GM19025 (cell line): ENCODE measurements at regions not wholly inside any gene's neighbourhood (a gene's known extent, or its start where the extent isn't known, plus 50 kb on each side); places are given as distances from the start of the nearest gene placed in this dataset.
A peak's percentile ranks its signal among the peaks of the same experiment; 100 is the strongest.

Experiments used
- ATAC-seq: cut with Tn5 transposase; IDR thresholded peaks from one replicate; pipeline ENCODE4 v1.9.1; 2021; ENCODE audit warnings: mild to moderate bottlenecking, low read depth, moderate library complexity; ENCODE audit not compliant: unreplicated experiment

- no peak for ATAC-seq
These were observed 642.5 kb upstream of the GNPDA2 start for GRCh38 chr4:45368832-45369231.

- no peak for ATAC-seq
These were observed 637.6 kb upstream of the GNPDA2 start for GRCh38 chr4:45363931-45364330.

DNA sequence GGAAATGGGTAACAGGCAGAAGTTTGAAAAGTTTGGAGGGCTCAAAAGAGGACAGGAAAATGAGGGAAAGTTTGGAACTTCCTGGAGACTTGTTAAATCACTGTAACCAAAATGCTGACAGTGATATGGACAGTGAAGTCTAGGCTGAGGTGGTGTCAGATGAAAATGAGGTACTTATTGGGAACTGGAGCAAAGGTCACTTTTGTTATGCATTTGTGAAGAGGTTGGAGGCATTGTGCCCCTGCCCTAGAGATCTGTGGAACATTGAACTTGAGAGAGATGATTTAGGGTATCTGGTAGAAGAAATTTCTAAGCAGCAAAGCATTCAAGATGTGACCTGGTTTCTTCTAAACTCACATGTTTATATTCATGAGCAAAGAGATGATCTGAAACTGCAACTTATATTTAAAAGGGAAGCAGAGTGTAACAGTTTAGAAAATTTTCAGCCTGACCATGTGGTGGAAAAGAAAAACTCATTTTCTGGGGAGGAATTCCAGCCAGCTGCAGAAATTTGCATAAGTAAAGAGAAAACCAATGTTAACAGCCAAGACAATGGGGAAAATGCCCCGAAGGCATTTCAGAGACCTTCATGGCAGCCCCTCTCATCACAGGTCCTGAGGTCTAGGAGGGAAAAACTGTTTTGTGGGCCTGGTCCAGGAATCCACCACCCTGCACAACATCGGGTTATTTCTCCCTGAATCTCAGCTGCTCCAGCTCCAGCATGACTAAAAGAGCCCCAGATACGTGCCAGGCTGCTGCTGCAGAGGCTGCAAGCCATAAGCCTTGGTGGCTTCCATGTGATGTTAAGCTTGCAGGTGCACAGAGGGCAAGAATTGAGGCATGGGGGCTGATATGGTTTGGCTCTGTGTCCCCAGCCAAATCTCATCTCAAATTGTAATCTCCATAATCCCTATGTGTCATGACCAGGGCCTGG is 632.5 kb upstream of the GNPDA2 start:
- no peak for ATAC-seq

DNA sequence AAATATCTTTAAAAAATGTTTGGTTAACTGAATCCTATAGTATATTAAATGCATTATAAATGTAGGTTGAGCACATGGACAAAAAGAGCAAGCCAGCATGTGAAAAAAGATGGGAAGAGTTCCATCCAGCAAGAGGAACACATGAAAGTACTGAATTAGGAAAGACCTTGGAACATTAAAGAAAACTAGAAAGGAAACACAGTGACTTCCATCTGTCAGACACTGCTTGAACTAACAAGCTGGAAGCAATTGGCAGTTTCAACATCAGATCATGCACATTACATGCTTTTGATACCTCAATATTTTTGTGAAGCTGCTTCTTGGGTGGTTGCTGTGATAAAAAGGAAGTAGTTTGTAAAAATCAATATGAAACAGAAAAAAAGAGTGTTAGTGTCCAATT is 626.8 kb upstream of the GNPDA2 start:
- ATAC-seq = no peak

GRCh38 chr4:45350438-45350837 is 624.1 kb upstream of the GNPDA2 start:
- ATAC-seq = peak; percentile 63

DNA sequence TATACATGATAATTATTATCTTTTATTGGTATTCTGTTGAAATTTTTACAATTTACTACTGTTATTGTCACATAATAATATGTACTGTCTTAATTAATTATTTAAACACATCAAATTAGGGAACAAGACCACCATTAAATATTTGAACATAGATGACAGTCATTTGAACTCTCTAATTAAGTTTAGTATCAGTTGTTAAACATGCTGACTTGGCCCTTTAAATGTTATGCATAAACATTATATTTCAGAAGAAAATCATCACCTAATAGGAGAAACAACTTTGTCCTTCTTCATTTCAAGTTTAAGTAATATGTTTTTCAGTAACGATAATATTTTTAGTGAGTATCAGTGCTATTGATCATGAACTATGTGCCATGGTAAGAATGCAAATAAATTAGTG is 623.5 kb upstream of the GNPDA2 start:
- no peak for ATAC-seq

DNA sequence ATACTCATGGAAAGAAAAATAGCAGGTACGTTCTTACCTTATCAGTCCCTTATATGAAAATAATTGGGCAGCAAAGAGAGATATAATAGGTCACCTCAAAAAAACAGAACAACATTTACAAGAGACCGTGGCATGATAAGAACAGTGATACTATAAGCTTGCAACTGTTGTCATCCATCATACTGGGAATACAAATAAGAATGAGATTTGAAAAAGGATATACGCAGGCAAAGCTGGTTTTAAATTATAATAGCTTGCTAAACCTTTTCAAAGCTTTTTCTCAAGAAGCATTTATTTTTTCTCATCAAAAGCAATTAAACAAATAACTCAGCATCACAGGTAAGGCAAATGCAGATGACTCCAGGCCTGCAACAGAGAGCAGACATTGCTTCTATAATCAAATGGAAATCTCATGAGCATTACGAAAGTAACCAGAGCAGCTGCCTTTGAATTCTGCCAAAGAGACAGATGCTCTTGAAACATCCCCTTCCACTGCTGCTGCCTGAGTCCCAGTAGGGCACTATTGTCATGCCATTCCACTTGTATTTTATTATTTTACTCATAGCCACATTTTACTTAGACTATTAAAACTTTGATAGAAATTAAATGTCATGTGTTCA is 620.6 kb upstream of the GNPDA2 start:
- ATAC-seq = no peak

- ATAC-seq = no peak
These were observed 619.2 kb upstream of the GNPDA2 start for GRCh38 chr4:45345558-45345957.

GRCh38 chr4:45331802-45332201 is 605.4 kb upstream of the GNPDA2 start:
- no peak for ATAC-seq

DNA sequence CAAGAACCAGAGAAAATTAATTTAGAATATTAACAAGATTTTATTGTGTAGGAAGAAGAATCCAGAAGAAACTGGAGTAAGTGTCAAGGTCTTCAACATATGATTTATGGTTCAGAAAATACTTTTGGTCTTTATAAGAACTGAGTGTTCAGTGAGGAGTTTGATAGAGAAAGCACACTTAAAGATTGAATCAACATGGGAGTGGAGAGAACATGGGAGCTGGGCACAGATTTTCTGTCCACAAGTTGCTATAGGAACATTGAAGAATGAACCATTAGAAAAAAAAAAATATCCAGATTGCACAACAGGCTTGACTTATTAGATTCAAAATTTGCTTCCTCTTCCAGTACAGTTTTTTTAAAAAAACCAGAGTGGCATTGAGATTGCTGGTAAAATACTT is 601.2 kb upstream of the GNPDA2 start:
- ATAC-seq = no peak

DNA sequence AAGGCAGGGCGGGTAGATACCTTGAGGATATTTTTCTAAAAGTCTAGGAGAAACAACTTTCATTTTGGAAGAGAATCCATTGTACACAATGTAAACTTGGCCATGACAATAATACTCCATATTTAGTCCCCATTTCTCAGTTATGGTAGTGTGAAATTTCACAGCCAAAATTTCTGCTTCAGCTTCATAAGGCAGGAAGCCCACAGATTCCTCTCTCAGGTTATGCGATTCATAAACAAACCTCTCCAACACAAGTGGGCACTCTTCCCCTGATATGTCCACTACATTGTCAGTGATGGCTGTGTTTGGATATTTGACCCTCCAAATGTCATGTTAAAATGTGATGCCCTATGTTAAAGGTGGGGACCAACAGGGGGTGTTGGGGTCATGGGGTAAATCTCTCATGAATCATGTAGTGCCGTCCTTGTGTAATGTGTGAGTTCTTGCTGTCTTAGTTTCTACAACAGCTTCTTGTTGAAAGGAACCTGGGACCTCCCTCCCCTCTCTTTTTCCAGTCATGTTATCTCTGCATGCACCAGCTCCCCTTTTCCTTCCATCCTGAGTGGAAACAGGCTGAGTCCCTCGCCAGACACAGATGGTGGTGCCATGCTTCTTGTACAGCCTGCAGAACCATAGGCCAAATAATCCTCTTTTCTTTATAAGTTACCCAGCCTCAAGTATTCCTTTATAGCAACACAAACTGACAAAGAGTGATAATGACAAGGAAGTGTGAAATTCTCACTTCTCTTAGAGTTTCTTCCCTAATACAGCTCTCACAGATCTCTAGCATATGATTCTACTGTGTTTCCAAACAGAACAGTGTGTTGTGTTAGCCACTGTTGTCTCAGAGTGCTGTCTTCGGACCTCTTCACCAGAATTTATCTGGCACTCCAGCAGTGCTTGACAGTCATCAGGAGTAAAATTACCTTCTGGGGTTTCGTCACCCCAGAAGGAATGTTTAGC is 598.4 kb upstream of the GNPDA2 start:
- no peak for ATAC-seq

DNA sequence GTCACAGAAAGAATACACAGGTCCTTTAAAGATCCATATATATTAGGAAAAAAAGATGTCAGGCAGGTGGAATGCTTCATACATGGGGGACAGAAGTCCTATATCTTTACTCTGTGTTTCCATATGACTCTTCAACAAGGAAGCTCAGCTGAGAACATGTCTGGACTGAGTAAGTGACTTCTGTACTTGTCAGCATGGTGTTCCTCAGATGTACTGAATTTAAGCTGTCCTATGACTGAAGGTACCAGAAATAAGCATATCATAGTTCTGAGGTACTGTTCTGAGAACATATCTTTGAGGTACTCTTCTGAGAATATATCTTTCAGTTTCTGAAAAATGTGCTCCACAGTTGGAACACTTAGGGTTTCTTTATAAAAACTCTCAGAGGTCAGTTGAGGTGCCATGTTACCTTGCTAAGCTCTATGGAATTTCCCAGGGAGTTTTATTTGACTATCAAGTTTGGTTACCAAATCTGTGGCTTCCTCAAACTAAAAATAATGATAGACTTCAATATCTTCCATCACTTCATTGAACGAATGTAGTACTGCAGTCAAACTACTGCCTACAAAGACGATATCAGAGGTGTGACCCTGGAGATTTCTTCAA is 597.2 kb upstream of the GNPDA2 start:
- no peak for ATAC-seq

DNA sequence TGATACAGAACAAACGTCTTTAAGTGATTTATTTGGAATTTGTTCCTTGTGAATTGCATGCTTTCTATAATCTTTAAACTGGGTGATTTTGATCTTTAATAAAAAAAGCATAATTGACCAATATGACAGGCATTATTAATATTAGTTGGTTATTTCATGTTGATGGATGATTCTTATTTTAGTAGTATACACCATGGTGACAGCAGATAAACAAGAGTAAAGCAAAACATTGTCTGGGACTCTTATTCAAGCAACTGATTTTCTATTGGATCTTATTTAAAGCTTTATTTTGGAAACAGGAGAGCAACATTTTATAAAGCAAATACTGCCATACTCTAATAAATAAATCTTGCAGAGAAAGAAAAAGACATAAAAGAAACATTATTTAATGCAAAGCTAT is 591.4 kb upstream of the GNPDA2 start:
- ATAC-seq = no peak

DNA sequence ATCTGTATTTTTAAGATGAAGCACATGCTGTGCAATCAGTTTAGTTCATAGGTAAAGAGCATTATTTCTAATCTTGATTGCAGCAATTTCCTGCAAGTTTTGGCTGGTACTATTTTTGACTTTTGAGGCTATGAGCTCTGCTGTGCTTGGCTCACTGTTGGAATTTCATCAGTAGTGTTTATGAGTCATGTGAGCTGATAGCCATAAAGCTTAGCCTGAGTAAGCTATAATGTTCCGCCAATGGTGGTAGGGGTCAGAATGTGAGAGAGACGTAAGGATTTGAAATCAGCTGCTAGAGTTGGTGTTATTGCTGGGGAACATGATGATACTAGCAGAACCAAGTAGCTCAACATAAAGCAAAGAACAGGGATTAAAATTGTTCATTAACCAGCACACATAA is 590.9 kb upstream of the GNPDA2 start:
- ATAC-seq = no peak

DNA sequence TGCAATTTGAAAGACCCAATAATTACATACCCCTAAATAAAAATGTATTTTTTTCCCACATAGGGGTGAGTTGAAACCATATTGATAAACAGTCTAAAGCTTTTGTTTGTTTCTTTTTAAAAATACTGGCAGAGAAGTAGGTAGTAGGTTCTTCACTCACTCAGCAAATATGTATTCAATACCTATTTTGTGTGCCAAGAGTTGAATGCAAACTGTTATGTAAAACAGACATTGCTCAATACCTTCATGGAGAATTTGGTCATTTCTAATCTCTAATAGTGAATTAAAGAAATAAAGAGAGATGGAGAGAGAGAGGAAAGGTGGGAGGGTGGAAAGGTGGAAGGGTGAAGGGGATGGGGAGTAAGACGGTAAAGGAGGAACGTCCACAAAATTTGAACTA is 589.9 kb upstream of the GNPDA2 start:
- ATAC-seq = no peak

GRCh38 chr4:45302828-45303227 is 576.5 kb upstream of the GNPDA2 start:
- ATAC-seq = no peak

DNA sequence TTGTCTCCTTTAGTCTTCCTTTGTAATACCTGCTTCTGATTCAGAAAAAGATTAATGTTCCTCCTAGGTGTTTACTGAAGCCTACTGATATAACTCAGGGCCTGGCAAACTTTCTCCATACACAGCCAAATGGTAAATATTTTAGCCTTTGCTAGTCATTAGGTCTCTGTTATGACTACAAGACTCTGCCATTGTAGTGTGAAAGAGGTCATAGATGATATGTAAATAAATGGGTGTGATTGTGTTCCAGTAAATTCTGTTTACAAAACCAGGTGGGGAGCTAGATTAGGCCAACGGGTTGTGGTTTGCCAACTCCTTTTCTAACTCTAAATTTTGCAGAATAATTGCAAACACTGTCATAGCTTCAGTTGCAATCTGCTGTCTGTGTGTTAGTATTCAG is 568.1 kb upstream of the GNPDA2 start:
- no peak for ATAC-seq

DNA sequence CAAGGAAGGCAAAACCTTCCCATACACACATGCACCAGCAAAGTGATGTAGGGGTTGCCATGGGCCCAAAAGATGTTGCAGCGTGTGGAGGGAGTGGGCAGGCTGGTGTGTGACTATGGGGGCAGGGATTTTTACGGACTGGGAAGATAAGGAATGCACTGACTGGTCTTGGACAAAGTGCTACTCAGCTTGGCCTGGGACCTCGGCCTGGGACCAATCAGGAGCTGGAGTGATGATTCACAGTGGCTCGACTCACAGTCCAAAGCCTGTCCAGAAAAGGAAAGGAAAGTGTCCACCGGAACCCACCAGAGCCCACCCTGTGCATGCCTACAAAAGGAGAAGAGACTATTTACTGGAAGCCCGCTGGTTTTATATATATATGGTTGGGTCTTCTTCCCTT is 567.0 kb upstream of the GNPDA2 start:
- ATAC-seq = no peak

GRCh38 chr4:45292844-45293243 is 566.5 kb upstream of the GNPDA2 start:
- no peak for ATAC-seq

GRCh38 chr4:45284400-45285085 is 558.2 kb upstream of the GNPDA2 start:
- no peak for ATAC-seq
